GM12864 (cell line): ENCODE measurements at regions not wholly inside any gene's neighbourhood (a gene's known extent, or its start where the extent isn't known, plus 50 kb on each side); places are given as distances from the start of the nearest gene placed in this dataset.
"Not testable (repeated sequence)": the region's sequence is repeated elsewhere in the genome, so short reads cannot be mapped to it uniquely, and the experiment has no call there.

ENCODE experiments used
- DNase-seq: peaks from one replicate; pipeline ENCODE4 v3.0.0-alpha.2; 2011; ENCODE audit warnings: low read depth
- H3K4me3 ChIP-seq: 2 replicates; pipeline ENCODE4 v1.5.1; 2011; ENCODE audit warnings: mild to moderate bottlenecking, low read depth, low read length, control low read depth
- CTCF ChIP-seq: IDR thresholded peaks from 2 replicates; pipeline ENCODE4 v1.5.1; 2011; ENCODE audit warnings: low read depth, mild to moderate bottlenecking, moderate library complexity, low read length, control low read depth, inconsistent platforms; ENCODE audit errors: missing control alignments

- no peak for DNase-seq
- no peak overlapping the region for H3K4me3 ChIP-seq
- TF ChIP-seq CTCF, result no peak
Observed at GRCh38 chr3:74390121-74390877, 224.2 kb downstream of the CNTN3 start.

GRCh38 chr3:74387111-74387735 lies 227.2 kb downstream of the CNTN3 start:
- TF ChIP-seq CTCF, result no peak
- H3K4me3 ChIP-seq, result no peak overlapping the region
- no peak for DNase-seq

GRCh38 chr3:74384159-74384558 lies 230.3 kb downstream of the CNTN3 start:
- H3K4me3 ChIP-seq, result no peak overlapping the region
- TF ChIP-seq CTCF, result no peak

GRCh38 chr3:74377669-74378068 lies 236.8 kb downstream of the CNTN3 start:
- TF ChIP-seq CTCF, result no peak

More at GRCh38 chr3:74384159-74384558, 230.3 kb downstream of the CNTN3 start:
- DNase-seq, result no peak

GRCh38 chr3:74376323-74376722 lies 238.1 kb downstream of the CNTN3 start:
- not testable (repeated sequence) for H3K4me3 ChIP-seq, DNase-seq

More at GRCh38 chr3:74377669-74378068, 236.8 kb downstream of the CNTN3 start:
- no peak overlapping the region for H3K4me3 ChIP-seq
- DNase-seq, result no peak

GRCh38 chr3:74375653-74376052 lies 238.8 kb downstream of the CNTN3 start:
- no peak for DNase-seq
- no peak for TF ChIP-seq CTCF
- H3K4me3 ChIP-seq, result no peak overlapping the region

- no peak overlapping the region for H3K4me3 ChIP-seq
- TF ChIP-seq CTCF, result no peak
- no peak for DNase-seq
Observed at GRCh38 chr3:74372743-74373142, 241.7 kb downstream of the CNTN3 start.
